H9 (cell line): ENCODE measurements at regions not wholly inside any gene's neighbourhood (a gene's known extent, or its start where the extent isn't known, plus 50 kb on each side); places are given as distances from the start of the nearest gene placed in this dataset.

Source experiments
- DNase-seq: peaks from one replicate; pipeline ENCODE4 v3.0.0-alpha.2; 2017
- H2AFZ ChIP-seq: one replicate; pipeline ENCODE4 v1.6.1; 2013; ENCODE audit warnings: mild to moderate bottlenecking, low read length, control low read depth, moderate library complexity
- H2AK5ac ChIP-seq: 2 replicates; pipeline ENCODE4 v1.6.1; 2013; ENCODE audit warnings: low read length, control low read depth, mixed read lengths; ENCODE audit not compliant: insufficient read length
- H2BK120ac ChIP-seq: one replicate; pipeline ENCODE4 v1.6.1; 2013; ENCODE audit warnings: low read depth, mild to moderate bottlenecking, low read length, control low read depth, inconsistent platforms; ENCODE audit not compliant: poor library complexity, severe bottlenecking
- H2BK12ac ChIP-seq: 2 replicates; pipeline ENCODE4 v1.6.1; 2013; ENCODE audit warnings: low read length, control low read depth, mixed read lengths, low read depth; ENCODE audit not compliant: insufficient read length
- H2BK15ac ChIP-seq: 2 replicates; pipeline ENCODE4 v1.6.1; 2013; ENCODE audit warnings: low read depth, low read length, control low read depth
- H2BK20ac ChIP-seq: one replicate; pipeline ENCODE4 v1.6.1; 2013; ENCODE audit warnings: low read depth, mild to moderate bottlenecking, low read length, control low read depth, inconsistent platforms; ENCODE audit not compliant: poor library complexity, severe bottlenecking
- H2BK5ac ChIP-seq: 2 replicates; pipeline ENCODE4 v1.6.1; 2013; ENCODE audit warnings: low read length, control low read depth, mixed read lengths; ENCODE audit not compliant: insufficient read length
- H3K14ac ChIP-seq: 2 replicates; pipeline ENCODE4 v1.6.1; 2013; ENCODE audit warnings: low read length, control low read depth; ENCODE audit not compliant: insufficient read depth
- H3K18ac ChIP-seq: 2 replicates; pipeline ENCODE4 v1.6.1; 2013; ENCODE audit warnings: low read depth, mild to moderate bottlenecking, mixed read lengths, low read length, control low read depth; ENCODE audit not compliant: insufficient read length
- H3K23ac ChIP-seq: 2 replicates; pipeline ENCODE4 v1.6.1; 2013; ENCODE audit warnings: low read length, control low read depth, mixed read lengths, low read depth; ENCODE audit not compliant: insufficient read length
- H3K23me2 ChIP-seq: 2 replicates; pipeline ENCODE4 v1.6.1; 2013; ENCODE audit warnings: low read depth, mild to moderate bottlenecking, mixed read lengths, low read length, control low read depth; ENCODE audit not compliant: insufficient read length, poor library complexity, severe bottlenecking
- H3K27ac ChIP-seq: 2 replicates; pipeline ENCODE4 v1.5.1; 2013; ENCODE audit warnings: low read length, control low read depth, mixed read lengths, low read depth; ENCODE audit not compliant: insufficient read length
- H3K27me3 ChIP-seq: 2 replicates; pipeline ENCODE4 v1.6.1; 2013; ENCODE audit warnings: low read length, control low read depth, inconsistent platforms; ENCODE audit not compliant: insufficient read depth
- H3K4ac ChIP-seq: 2 replicates; pipeline ENCODE4 v1.6.1; 2013; ENCODE audit warnings: low read depth, mild to moderate bottlenecking, control low read depth, inconsistent platforms, low read length, moderate library complexity
- H3K4me1 ChIP-seq: 2 replicates; pipeline ENCODE4 v1.6.1; 2013; ENCODE audit warnings: low read length, control low read depth, inconsistent platforms; ENCODE audit not compliant: insufficient read depth
- H3K4me2 ChIP-seq: 2 replicates; pipeline ENCODE4 v1.6.1; 2013; ENCODE audit warnings: low read length, control low read depth, mixed read lengths; ENCODE audit not compliant: insufficient read length, insufficient read depth
- H3K56ac ChIP-seq: 2 replicates; pipeline ENCODE4 v1.6.1; 2013; ENCODE audit warnings: low read depth, mild to moderate bottlenecking, mixed read lengths, low read length, control low read depth; ENCODE audit not compliant: insufficient read length
- H3K79me1 ChIP-seq: 2 replicates; pipeline ENCODE4 v1.6.1; 2013; ENCODE audit warnings: low read depth, mild to moderate bottlenecking, moderate library complexity, low read length, control low read depth, inconsistent platforms; ENCODE audit not compliant: insufficient read depth, poor library complexity, severe bottlenecking
- H3K79me2 ChIP-seq: 2 replicates; pipeline ENCODE4 v1.6.1; 2013; ENCODE audit warnings: low read length, control low read depth, inconsistent platforms; ENCODE audit not compliant: insufficient read depth
- H3K9ac ChIP-seq: 2 replicates; pipeline ENCODE4 v1.6.1; 2013; ENCODE audit warnings: low read length, control low read depth, mixed read lengths; ENCODE audit not compliant: insufficient read length; ENCODE audit errors: extremely low read depth
- H3K9me3 ChIP-seq: one replicate; pipeline ENCODE4 v1.6.1; 2013; ENCODE audit warnings: low read depth, low read length, inconsistent platforms; ENCODE audit not compliant: control insufficient read depth
- H3T11ph ChIP-seq: one replicate; pipeline ENCODE4 v1.6.1; 2013; ENCODE audit warnings: mild to moderate bottlenecking, low read length, control low read depth, inconsistent platforms
- H4K20me1 ChIP-seq: one replicate; pipeline ENCODE4 v1.6.1; 2013; ENCODE audit not compliant: control insufficient read depth, insufficient read length, insufficient read depth
- H4K5ac ChIP-seq: 2 replicates; pipeline ENCODE4 v1.6.1; 2013; ENCODE audit warnings: low read depth, mild to moderate bottlenecking, mixed read lengths, low read length, control low read depth; ENCODE audit not compliant: insufficient read length
- H4K8ac ChIP-seq: replicated peaks from 2 replicates; pipeline ENCODE4 v1.6.1; 2013; ENCODE audit warnings: low read length, control low read depth, mixed read lengths, low read depth; ENCODE audit not compliant: insufficient read length
- H4K91ac ChIP-seq: 2 replicates; pipeline ENCODE4 v1.6.1; 2013; ENCODE audit warnings: low read depth, mild to moderate bottlenecking, moderate library complexity, mixed read lengths, low read length, control low read depth; ENCODE audit not compliant: insufficient read length
- H3K27ac Mint-ChIP-seq, 3 experiments: 2 replicates in 2 of 3; 3 replicates in 1 of 3; pipeline ENCODE4 v1.8.0; 2020 to 2021; ENCODE audit warnings: mixed read lengths in 3 of 3, mild to moderate bottlenecking in 1 of 3, moderate library complexity in 1 of 3
- H3K27me3 Mint-ChIP-seq: 2 replicates; pipeline ENCODE4 v1.8.0; 2021; ENCODE audit warnings: low read depth, mild to moderate bottlenecking, moderate library complexity, mixed read lengths
- H3K36me3 Mint-ChIP-seq, 3 experiments: 2 replicates in 2 of 3; 3 replicates in 1 of 3; pipeline ENCODE4 v1.8.0; 2020 to 2021; ENCODE audit warnings: low read depth in 3 of 3, mixed read lengths in 3 of 3; ENCODE audit not compliant: insufficient read depth in 1 of 3
- H3K4me1 Mint-ChIP-seq, 2 experiments: 2 replicates each; pipeline ENCODE4 v1.8.0; 2020; ENCODE audit warnings: mixed read lengths in 2 of 2
- H3K4me3 Mint-ChIP-seq, 2 experiments: 2 replicates in 1 of 2; 3 replicates in 1 of 2; pipeline ENCODE4 v1.8.0; 2020 to 2021; ENCODE audit warnings: mild to moderate bottlenecking in 2 of 2, mixed read lengths in 2 of 2, moderate library complexity in 1 of 2
- H3K9me3 Mint-ChIP-seq, 2 experiments: 2 replicates in 1 of 2; 3 replicates in 1 of 2; pipeline ENCODE4 v1.8.0; 2020; ENCODE audit warnings: mild to moderate bottlenecking in 2 of 2, mixed read lengths in 2 of 2, moderate library complexity in 1 of 2
- WGBS: extraction: QIAGEN DNeasy Blood & Tissue Kit; methylation state at CpG from one replicate; pipeline ENCODE4 v1.1.7; 2013; ENCODE audit warnings: missing lambda C conversion rate, low lambda C conversion rate, mixed read lengths; ENCODE audit not compliant: insufficient read length; ENCODE audit errors: extremely low coverage; 5-methylcytosine and 5-hydroxymethylcytosine counted together
- TF ChIP-seq, protein P1 (sequence below): fragments of 200-600 bp; sonication (generic); conservative IDR thresholded peaks from 3 replicates; pipeline ENCODE4 v1.8.0; 2021; ENCODE audit warnings: antibody characterized with exemption, mild to moderate bottlenecking

- no peak overlapping the region for H2BK12ac ChIP-seq
- H2AK5ac ChIP-seq = no peak overlapping the region
- H3K4ac ChIP-seq = no peak overlapping the region
- no peaks in the 10 kb centered on the region for H3K4me1 Mint-ChIP-seq
- no peaks in the 10 kb centered on the region for H3K36me3 Mint-ChIP-seq
- no peak overlapping the region for H2BK15ac ChIP-seq
- H3K9ac ChIP-seq = no peak overlapping the region
- no peak overlapping the region for H3K14ac ChIP-seq
- no peak overlapping the region for H3K27ac Mint-ChIP-seq
- TF ChIP-seq, protein P1, sequence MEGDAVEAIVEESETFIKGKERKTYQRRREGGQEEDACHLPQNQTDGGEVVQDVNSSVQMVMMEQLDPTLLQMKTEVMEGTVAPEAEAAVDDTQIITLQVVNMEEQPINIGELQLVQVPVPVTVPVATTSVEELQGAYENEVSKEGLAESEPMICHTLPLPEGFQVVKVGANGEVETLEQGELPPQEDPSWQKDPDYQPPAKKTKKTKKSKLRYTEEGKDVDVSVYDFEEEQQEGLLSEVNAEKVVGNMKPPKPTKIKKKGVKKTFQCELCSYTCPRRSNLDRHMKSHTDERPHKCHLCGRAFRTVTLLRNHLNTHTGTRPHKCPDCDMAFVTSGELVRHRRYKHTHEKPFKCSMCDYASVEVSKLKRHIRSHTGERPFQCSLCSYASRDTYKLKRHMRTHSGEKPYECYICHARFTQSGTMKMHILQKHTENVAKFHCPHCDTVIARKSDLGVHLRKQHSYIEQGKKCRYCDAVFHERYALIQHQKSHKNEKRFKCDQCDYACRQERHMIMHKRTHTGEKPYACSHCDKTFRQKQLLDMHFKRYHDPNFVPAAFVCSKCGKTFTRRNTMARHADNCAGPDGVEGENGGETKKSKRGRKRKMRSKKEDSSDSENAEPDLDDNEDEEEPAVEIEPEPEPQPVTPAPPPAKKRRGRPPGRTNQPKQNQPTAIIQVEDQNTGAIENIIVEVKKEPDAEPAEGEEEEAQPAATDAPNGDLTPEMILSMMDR = no peak
- H3K4me2 ChIP-seq = no peak overlapping the region
- H2BK20ac ChIP-seq = no peak overlapping the region
- no peak overlapping the region for H4K5ac ChIP-seq
- H3K4me1 ChIP-seq = no peaks in the 10 kb centered on the region
- H2AFZ ChIP-seq = no peak overlapping the region
- WGBS = no CpG with 5 or more reads among the region's 9 CpGs
- H3K56ac ChIP-seq = no peak overlapping the region
- H4K91ac ChIP-seq = no peak overlapping the region
- no peaks in the 10 kb centered on the region for H3K9me3 Mint-ChIP-seq
- no peaks in the 10 kb centered on the region for H3K79me1 ChIP-seq
- H3K27me3 ChIP-seq = no peaks in the 10 kb centered on the region
- no peaks in the 10 kb centered on the region for H3K23me2 ChIP-seq
- H4K20me1 ChIP-seq = no peaks in the 10 kb centered on the region
- peaks cover 1% of the 10 kb centered on the region for H3K27me3 Mint-ChIP-seq
- no peak overlapping the region for H3K23ac ChIP-seq
- no peak overlapping the region for H3K4me3 Mint-ChIP-seq
- H2BK120ac ChIP-seq = no peak overlapping the region
- H3K79me2 ChIP-seq = no peaks in the 10 kb centered on the region
- H3T11ph ChIP-seq = no peak overlapping the region
- no peak overlapping the region for H2BK5ac ChIP-seq
- DNase-seq = no peak
- H4K8ac ChIP-seq = no peak overlapping the region
- H3K18ac ChIP-seq = no peak overlapping the region
- no peak overlapping the region for H3K27ac ChIP-seq
- no peaks in the 10 kb centered on the region for H3K9me3 ChIP-seq
These were observed 112.5 kb downstream of the FAM217A start for GRCh38 chr6:3966426-3966825.
